Left colon (tissue), 2 donors: ENCODE measurements at regions not wholly inside any gene's neighbourhood (a gene's known extent, or its start where the extent isn't known, plus 50 kb on each side); places are given as distances from the start of the nearest gene placed in this dataset.
A peak's percentile ranks its signal among the peaks of the same experiment; 100 is the strongest.
"Not testable (repeated sequence)": the region's sequence is repeated elsewhere in the genome, so short reads cannot be mapped to it uniquely, and the experiment has no call there.

Experiments used
- ATAC-seq: fragments of 200-7000 bp; cut with Tn5 transposase; one replicate; pipeline ENCODE4 v1.9.1; 2020; ENCODE audit warnings: mild to moderate bottlenecking, moderate library complexity
- DNase-seq, 2 donors: peaks; one replicate each; pipeline ENCODE4 v3.0.0-alpha.2; 2020
- intact Hi-C, 2 donors: fragments of 100-400 bp; cut with DNase I in 1 of 2; cut with micrococcal nuclease in 1 of 2; formaldehyde crosslinking; loops; one replicate each; pipeline versions ENCODE4 v1.11.2 to v1.14.0; 2022; cut with DNase I, micrococcal nuclease
- donor health status: DM: no; HTN: no; CAD: no.
- donor health status: DM: yes; HTN: yes; CAD: no.

- ATAC-seq (no peak), DNase-seq (no peak)
- intact Hi-C loops: no loop called here
Observed at GRCh38 chr2:192535956-192536921, 341.5 kb upstream of the TMEFF2 start.

- ATAC-seq: no peak
Observed at GRCh38 chr2:192534072-192534471, 339.3 kb upstream of the TMEFF2 start.

GRCh38 chr2:192524642-192525251 is 330.0 kb upstream of the TMEFF2 start:
- intact Hi-C loops, ATAC-seq, DNase-seq: not testable (repeated sequence)

More at GRCh38 chr2:192534072-192534471, 339.3 kb upstream of the TMEFF2 start:
- intact Hi-C loops: no loop called here
- DNase-seq: no peak

GRCh38 chr2:192524214-192524613 is 329.5 kb upstream of the TMEFF2 start:
- ATAC-seq, intact Hi-C loops, DNase-seq: not testable (repeated sequence)

GRCh38 chr2:192515937-192516336 is 321.2 kb upstream of the TMEFF2 start:
- intact Hi-C loops: no loop called here
- no peak for DNase-seq
- no peak for ATAC-seq

- ATAC-seq (no peak), DNase-seq (no peak)
- intact Hi-C loops: no loop called here
Observed at GRCh38 chr2:192513575-192513974, 318.8 kb upstream of the TMEFF2 start.

- DNase-seq, ATAC-seq, intact Hi-C loops: not testable (repeated sequence)
Observed at GRCh38 chr2:192507836-192508450, 313.2 kb upstream of the TMEFF2 start.

- intact Hi-C loops: no loop called here
- DNase-seq (no peak), ATAC-seq (peak; percentile 54)
Observed at GRCh38 chr2:192500550-192501200, 305.9 kb upstream of the TMEFF2 start.

GRCh38 chr2:192499476-192499875 is 304.7 kb upstream of the TMEFF2 start:
- intact Hi-C loops: no loop called here
- no peak for ATAC-seq
- DNase-seq: no peak

GRCh38 chr2:192498747-192499146 is 304.0 kb upstream of the TMEFF2 start:
- DNase-seq (no peak), ATAC-seq (no peak)
- intact Hi-C loops: no loop called here

GRCh38 chr2:192488158-192488557 is 293.4 kb upstream of the TMEFF2 start:
- intact Hi-C loops, DNase-seq: not testable (repeated sequence)
- peak; percentile 93 for ATAC-seq

- peak; percentile 92 for ATAC-seq
- intact Hi-C loops: no loop called here
- DNase-seq: peak; percentile 42 to 43
Observed at GRCh38 chr2:192487636-192488035, 292.9 kb upstream of the TMEFF2 start.

GRCh38 chr2:192484903-192485302 is 290.2 kb upstream of the TMEFF2 start:
- DNase-seq: no peak
- no peak for ATAC-seq
- intact Hi-C loops: no loop called here

- DNase-seq: no peak
- no peak for ATAC-seq
- intact Hi-C loops: no loop called here
Observed at GRCh38 chr2:192480984-192481383, 286.3 kb upstream of the TMEFF2 start.

GRCh38 chr2:192473331-192473730 is 278.6 kb upstream of the TMEFF2 start:
- ATAC-seq (no peak), DNase-seq (no peak)
- intact Hi-C loops: no loop called here

- DNase-seq (no peak), ATAC-seq (no peak)
- intact Hi-C loops: no loop called here
Observed at GRCh38 chr2:192471982-192472381, 277.2 kb upstream of the TMEFF2 start.

- intact Hi-C loops: no loop called here
- ATAC-seq (no peak), DNase-seq (no peak)
Observed at GRCh38 chr2:192469612-192470011, 274.9 kb upstream of the TMEFF2 start.

GRCh38 chr2:192467953-192468660 is 273.4 kb upstream of the TMEFF2 start:
- DNase-seq: no peak
- no peak for ATAC-seq
- intact Hi-C loops: no loop called here

- ATAC-seq (no peak), DNase-seq (no peak)
- intact Hi-C loops: no loop called here
Observed at GRCh38 chr2:192465141-192465540, 270.4 kb upstream of the TMEFF2 start.
